DMS153 treated with DMSO at 0.1 percent for 48 hours (cell line): ENCODE measurements at regions not wholly inside any gene's neighbourhood (a gene's known extent, or its start where the extent isn't known, plus 50 kb on each side); places are given as distances from the start of the nearest gene placed in this dataset.
"Not testable (repeated sequence)": the region's sequence is repeated elsewhere in the genome, so short reads cannot be mapped to it uniquely, and the experiment has no call there.

Experiments used
- DNase-seq: peaks from one replicate; lab custom pipeline; 2025; ENCODE audit not compliant: unreplicated experiment; lab: John Stamatoyannopoulos, UW

GRCh38 chr12:68478516-68479260 is 132.0 kb upstream of the RAP1B start:
- no peak for DNase-seq

DNA sequence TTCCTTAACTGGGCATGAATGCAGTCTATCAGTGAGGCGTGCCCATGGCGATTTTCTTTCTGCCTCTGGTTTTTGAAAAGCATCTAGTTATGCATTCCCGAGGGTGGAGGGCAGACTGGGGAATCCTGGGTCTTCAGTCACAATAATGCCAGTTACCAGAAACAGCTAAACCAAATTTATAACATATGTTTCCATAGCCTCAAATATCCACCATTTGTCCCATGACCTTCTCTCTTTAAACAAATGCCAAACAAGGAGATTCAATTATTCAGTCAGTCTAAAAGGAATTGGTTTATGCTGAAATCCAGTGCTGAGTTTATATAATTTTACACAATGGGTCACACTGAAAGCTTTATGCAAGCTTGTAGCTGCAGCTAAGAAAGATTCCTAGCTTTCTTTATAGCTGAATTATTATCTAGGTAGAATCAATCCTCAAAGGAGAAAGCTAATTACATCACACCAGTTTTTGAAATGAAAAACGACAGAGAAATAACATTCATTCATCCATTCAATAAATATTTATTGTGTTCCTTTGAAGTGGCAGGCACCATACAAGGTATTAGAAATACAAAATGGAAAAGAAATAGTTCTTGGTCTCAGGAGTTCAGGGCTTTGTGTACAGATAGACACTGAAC is 131.3 kb upstream of the RAP1B start:
- no peak for DNase-seq

- DNase-seq, result no peak
Measured at GRCh38 chr12:68479896-68480291, 130.8 kb upstream of the RAP1B start.

GRCh38 chr12:68480526-68480925 is 130.2 kb upstream of the RAP1B start:
- DNase-seq, result no peak

DNA sequence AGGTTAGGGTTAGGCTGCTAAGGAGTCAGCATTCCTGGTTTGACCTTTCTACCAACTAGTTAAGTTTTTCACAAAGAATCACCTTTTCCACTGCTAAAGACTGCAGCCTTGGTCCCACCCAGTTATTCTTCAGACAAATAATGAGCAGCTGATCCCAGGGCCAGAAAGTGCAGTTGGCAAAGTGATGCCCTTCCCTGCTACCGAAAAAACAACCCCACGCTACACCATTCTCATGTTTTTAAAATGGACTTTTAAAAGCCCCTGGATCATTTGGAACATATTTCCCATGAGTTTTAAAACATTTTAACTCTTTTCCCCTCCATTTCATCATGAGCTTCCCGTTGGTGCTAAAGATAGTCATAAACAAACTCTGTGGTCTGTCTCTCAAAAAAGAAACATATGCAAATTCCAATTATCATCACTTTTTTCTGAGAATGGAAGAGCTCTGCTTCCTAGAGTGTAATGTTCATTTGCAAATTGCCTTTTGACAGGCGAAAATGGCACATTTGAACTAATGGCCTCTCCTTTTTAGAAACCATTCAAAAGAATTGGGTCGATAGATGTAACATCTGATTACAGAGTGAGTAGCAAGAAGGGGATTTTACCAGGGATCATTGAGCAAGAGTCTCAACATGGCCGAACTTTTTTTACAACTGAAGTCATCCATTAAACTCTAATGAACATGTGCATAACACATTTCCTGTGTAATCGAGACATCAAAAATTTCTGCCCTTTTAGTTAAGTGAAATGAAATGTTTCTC is 129.3 kb upstream of the RAP1B start:
- no peak for DNase-seq

DNA sequence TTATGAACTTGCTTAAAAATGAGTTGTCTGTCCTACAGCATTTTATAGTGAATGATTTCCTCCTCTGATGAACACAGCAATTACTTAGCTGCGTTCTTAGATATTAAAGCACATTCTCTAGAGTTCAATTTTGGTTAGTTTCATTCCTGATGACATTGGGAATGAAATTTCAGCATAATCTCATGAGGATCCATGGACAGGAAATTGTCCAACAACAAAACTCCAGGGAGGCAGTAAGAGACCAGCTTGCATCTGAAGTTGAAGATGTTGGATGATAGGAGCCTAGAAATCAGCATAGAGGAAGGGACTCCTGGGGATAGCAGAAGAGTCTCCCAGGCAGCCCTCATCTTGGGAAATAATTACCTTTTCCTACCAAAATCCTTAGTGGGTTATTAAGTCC is 128.7 kb upstream of the RAP1B start:
- DNase-seq, result no peak

DNA sequence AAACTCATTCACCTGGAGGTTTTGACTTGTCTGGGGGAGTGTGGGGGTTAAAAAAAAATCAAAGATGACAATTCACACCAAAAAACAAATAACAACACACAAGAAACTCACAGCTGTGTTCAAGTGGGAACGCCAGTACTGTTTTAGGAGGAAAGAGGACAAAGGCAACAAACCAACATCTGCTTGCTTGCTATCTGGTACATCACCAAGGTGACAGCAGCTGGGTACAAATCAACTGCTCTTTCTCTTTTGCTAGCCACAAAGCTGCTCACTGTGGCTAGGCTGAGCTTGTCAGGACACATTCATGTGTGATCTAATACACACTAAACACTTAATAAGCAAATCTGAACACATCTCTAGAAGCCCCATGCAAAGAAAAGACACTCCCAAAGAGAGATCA is 128.0 kb upstream of the RAP1B start:
- DNase-seq, result no peak

GRCh38 chr12:68483592-68484383 is 126.9 kb upstream of the RAP1B start:
- DNase-seq, result no peak

DNA sequence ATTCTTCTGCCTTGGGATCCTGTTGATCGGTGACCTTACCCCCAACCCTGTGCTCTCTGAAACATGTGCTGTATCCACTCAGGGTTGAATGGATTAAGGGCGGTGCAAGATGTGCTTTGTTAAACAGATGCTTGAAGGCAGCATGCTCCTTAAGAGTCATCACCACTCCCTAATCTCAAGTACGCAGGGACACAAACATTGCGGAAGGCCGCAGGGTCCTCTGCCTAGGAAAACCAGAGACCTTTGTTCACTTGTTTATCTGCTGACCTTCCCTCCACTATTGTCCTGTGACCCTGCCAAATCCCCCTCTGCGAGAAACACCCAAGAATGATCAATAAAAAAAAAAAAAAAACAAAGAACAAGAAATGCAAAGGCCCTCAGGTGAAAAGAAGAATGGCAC is 126.1 kb upstream of the RAP1B start:
- DNase-seq, result not testable (repeated sequence)

- not testable (repeated sequence) for DNase-seq
Measured at GRCh38 chr12:68486449-68486848, 124.2 kb upstream of the RAP1B start.

DNA sequence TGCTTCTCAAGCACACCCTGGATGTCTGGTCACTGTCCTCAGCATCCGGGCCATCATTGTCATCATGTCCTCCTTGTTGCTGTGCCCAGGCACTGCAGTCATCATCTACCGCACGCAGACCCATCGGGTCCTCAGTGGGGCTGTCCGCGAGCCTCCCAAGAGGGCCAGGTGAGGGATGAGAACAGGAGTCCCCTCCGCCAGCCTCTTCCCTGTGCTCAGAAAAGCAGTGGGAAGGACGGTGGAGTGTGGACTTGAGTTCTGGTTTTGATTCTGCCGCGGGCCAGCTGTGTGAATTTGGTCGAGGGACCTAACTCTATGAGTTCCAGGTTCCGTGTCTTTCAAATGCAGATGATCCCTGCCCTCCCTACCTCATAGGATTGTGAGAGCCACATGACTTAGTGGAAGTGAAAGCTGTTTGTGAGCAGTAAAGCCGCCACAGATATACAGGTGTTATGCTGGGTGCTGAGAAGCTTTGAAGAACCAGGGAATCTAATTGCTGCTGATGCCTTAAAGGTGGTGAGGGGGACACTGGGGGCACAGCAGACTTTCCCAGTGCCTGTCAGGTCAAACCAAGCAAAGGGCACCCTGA is 122.9 kb upstream of the RAP1B start:
- DNase-seq, result no peak

- no peak for DNase-seq
Measured at GRCh38 chr12:68489273-68489672, 121.4 kb upstream of the RAP1B start.

DNA sequence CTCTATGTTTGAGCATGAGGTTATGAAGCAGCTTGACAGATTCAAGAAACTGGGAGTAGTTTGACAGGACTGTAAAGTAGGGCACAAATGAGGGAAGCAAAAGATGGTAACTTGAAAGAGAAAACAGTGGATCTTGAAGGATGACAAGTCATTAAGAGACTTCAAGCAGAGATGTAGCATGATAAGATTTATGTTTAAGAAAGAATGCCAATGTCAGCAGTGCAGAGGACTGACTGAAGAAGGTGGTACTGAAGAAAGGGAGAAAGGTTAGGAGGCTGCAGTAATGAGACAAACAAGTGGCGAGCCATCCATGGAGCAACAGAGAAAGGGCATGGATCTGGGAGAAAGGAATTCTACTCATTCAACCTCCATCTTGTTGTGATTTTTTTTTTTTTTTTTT is 120.2 kb upstream of the RAP1B start:
- no peak for DNase-seq

DNA sequence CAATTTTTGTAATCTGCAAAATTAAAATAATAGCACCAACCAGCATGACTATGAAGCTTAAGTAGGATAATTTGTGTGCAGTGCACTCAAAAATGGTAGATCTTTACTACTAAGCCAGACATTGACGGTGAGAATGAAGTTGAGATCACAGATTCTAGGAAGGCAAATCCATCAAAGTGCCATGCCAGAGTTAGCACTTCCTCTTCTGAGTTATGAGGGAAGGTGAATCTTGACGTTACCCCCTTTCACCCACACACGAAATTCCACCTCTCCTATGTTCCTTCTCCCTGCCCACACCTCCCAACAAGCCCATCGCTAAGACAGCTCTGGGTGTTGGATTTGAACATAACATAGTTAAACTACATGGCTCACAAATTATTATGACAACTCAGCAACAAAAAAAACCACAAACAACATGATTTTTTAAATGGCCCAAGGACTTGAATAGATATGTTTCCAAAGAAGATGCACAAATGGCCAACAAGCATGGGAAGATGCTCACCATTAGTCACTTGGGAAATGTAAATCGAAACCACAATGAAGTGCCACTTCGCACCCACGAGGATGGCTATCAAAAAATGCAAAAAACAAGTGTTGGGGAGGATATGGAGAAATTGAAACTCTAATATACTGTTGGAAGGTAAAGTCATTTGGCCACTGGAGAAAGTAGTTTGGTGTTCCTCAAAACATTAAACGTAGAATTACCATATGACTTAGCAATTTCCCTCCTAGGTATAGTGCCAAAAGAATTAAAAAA is 119.3 kb upstream of the RAP1B start:
- DNase-seq, result no peak

DNA sequence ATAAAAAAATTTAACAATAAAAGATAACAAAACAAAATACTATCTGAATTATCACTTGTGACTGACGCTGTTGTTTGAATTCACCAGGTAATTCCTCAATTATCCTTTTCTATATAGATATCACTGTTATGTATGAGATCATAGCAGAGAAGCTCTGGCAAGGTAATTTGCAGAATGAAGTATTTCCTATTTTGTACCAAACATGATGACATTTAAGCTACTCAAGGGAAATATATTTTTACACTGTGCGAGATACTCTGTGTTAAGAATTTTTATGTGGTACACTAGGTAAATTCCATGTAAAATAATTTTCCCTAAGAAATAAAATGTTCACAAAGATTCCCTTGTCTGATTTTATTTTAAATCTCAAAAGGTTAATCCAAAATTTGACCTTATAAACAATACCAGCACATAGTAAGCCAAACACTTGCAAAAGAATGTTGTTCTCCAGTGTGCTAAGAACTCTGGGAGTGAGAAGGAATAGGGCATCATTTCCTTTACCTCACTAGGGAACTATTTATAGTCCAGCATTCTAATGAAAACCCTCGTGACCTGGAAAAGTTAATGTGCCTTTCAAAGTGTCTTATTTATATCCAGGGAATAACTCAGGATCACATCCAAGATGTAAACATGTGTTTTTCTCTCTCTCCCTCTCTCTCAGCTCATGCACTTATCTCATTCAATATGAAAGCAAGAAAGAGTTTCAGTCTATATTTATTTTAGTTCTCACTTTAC is 115.2 kb upstream of the RAP1B start:
- no peak for DNase-seq

GRCh38 chr12:68497107-68497506 is 113.6 kb upstream of the RAP1B start:
- no peak for DNase-seq

- no peak for DNase-seq
Measured at GRCh38 chr12:68497702-68498101, 113.0 kb upstream of the RAP1B start.

DNA sequence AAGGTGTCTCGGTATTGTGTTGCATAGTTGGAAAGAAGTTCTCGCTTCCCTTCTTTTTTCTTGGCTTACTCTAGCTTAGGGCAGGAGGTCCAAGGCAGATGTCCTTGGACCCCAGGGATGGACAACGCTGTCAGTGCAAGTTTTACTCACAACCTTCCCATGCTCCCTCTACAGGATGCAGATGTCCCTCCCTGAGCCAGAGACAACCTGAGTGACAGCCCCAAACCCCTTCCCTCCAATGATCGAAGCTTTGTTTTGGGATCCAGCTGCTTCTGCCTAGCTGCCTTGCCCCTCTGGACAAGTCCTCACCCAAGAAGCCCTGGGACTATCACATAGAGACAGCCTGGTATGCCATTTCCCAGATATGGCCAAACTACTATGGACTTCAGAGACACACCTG is 112.0 kb upstream of the RAP1B start:
- no peak for DNase-seq

GRCh38 chr12:68499616-68500015 is 111.1 kb upstream of the RAP1B start:
- DNase-seq, result no peak

- DNase-seq, result no peak
Measured at GRCh38 chr12:68501226-68501625, 109.5 kb upstream of the RAP1B start.
